ENCODE measurements at regions not wholly inside any gene's neighbourhood (a gene's known extent, or its start where the extent isn't known, plus 50 kb on each side); places are given as distances from the start of the nearest gene placed in this dataset.
"Not testable (repeated sequence)": the region's sequence is repeated elsewhere in the genome, so short reads cannot be mapped to it uniquely, and the experiment has no call there.

GRCh38 chr4:131747203-131747602 is 1401.9 kb upstream of the PCDH10 start:
- not testable (repeated sequence) for DNase-seq (ENCODE audit: low read depth in 2 of 2)

DNA sequence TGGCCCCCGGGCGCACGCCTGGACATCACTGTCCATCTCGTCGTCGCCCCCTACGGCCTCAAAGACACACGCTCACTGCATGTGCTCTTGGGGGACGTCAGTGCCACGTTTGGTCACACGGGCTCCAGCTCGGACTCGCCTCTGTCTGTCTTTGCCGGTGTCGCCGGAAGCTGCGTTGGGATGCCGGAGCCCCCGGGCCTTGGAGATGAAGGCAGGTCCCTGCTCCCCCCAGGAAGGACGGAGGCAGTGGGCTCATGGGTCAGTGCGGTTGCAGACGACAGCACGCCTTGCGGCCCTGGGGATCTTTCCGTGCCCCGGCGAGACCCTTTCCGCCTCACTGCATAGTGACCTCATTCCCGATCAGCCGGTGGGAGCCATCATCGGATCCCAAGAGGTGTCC is 1399.9 kb upstream of the PCDH10 start:
- DNase-seq (ENCODE audit: low read depth in 2 of 2): not testable (repeated sequence)

GRCh38 chr4:131750006-131750405 is 1399.1 kb upstream of the PCDH10 start:
- DNase-seq (ENCODE audit: low read depth in 2 of 2): not testable (repeated sequence)

GRCh38 chr4:131750469-131750868 is 1398.6 kb upstream of the PCDH10 start:
- not testable (repeated sequence) for DNase-seq (ENCODE audit: low read depth in 2 of 2)

DNA sequence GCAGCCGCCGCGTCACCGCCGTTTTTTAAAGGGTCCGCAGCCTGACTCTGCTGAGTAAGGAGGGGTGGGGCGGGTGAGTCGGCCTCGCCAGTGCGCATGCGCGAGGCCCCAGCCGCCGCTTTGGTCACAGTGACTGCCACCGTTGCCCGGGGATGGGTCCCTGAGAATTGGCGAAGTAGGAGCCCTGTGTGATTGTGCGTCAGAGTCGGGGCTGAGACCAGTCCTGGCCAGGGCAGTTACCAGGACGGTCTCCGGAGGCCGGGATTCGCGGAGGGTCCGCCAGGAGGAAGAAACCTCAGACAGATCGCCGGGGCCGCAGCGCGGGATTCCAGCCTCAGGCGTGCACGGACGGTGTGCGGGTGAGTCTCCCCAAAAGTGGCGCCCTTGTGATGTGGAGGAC is 1386.9 kb upstream of the PCDH10 start:
- not testable (repeated sequence) for DNase-seq (ENCODE audit: low read depth in 2 of 2)

DNA sequence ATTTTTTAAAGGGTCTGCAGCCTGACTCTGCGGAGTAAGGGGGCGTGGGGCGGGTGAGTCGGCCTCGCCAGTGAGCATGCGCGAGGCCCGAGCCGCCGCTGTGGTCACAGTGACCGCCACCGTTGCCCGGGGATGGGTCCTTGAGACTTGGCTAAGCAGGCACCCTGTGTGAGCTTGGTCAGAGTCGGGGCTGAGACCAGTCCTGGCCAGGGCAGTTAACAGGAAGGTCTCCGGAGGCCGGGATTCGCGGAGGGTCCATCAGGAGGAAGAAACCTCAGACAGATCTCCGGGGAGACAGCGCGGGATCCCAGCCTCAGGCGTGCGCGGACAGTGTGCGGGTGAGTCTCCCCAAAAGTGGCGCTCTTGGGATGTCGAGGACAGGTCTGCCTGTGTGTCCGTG is 1384.4 kb upstream of the PCDH10 start:
- DNase-seq (ENCODE audit: low read depth in 2 of 2): no peak

DNA sequence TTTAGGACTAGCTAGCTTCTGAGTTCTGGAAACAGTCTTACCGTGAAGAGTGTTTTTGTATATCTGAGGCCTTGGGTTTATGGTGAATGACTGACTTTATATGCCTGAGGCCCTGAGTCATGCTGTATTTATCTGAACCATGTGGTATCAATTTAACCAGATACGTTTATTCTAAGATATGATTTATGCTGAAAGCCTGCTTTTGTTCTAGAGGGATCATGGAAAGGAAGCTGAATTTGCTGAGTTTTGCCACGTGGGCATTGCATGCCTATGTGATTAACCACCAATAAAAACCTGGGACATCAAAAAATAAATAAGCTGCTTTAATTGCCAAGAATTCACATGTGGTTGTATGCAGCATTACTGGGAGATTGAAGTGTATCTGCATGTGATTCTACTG is 1374.7 kb upstream of the PCDH10 start:
- DNase-seq (ENCODE audit: low read depth in 2 of 2): not testable (repeated sequence)

GRCh38 chr4:131810565-131810964 is 1338.5 kb upstream of the PCDH10 start:
- DNase-seq (ENCODE audit: low read depth in 2 of 2): not testable (repeated sequence)
